GM12878 (cell line): ENCODE measurements at regions not wholly inside any gene's neighbourhood (a gene's known extent, or its start where the extent isn't known, plus 50 kb on each side); places are given as distances from the start of the nearest gene placed in this dataset.

Source experiments
- ATAC-seq: fragments of 200-7000 bp; cut with Tn5 transposase; 3 replicates; pipeline ENCODE4 v1.9.1; 2020; ENCODE audit warnings: mild to moderate bottlenecking, moderate library complexity
- BruUV-seq: library from RNA; stranded (reverse); fragments of 400-500 nt; replicated peaks from 2 replicates; lab custom pipeline; 2021; lab: Mats Ljungman, UMichigan
- CTCF ChIA-PET: fragments of 300-600 bp; sonication (Branson Sonifier 250); formaldehyde crosslinking; extraction: SDS; loops from one replicate; lab custom pipeline; 2021; ENCODE audit warnings: inconsistent platforms; lab: Yijun Ruan, JAX
- POLR2A ChIA-PET: fragments of 350-600 bp; formaldehyde crosslinking; extraction: SDS; loops from one replicate; lab custom pipeline; 2021; ENCODE audit warnings: inconsistent platforms; lab: Charles Lee
- RAD21 ChIA-PET: fragments of 300-600 bp; sonication (Branson Sonifier 250); formaldehyde crosslinking; loops from one replicate; lab custom pipeline; 2023; ENCODE audit warnings: antibody characterized with exemption; ENCODE audit not compliant: unreplicated experiment; lab: Charles Lee
- SMC1A ChIA-PET: fragments of 300-600 bp; sonication (Branson Sonifier 250); formaldehyde crosslinking; loops from one replicate; lab custom pipeline; 2023; ENCODE audit not compliant: unreplicated experiment, uncharacterized antibody; lab: Charles Lee
- DNase-seq: peaks from one replicate; pipeline ENCODE4 v3.0.0-alpha.2; 2011; ENCODE audit warnings: low read depth, low spot score
- FAIRE-seq: peaks from 3 replicates; lab custom pipeline; 2011; peaks lifted over from hg19 to GRCh38; lab: Jason Lieb, UNC
- H2AFZ ChIP-seq: 2 replicates; pipeline ENCODE4 v1.6.0; 2011; ENCODE audit warnings: low read depth, low read length, control low read depth; ENCODE audit not compliant: control insufficient read depth
- H3K27ac ChIP-seq: 2 replicates; pipeline ENCODE4 v1.5.1; 2011; ENCODE audit warnings: control low read depth; ENCODE audit not compliant: control insufficient read depth, insufficient read depth
- H3K27me3 ChIP-seq, 2 experiments: replicated peaks in 1 of 2; 2 replicates each; pipeline versions ENCODE4 v1.6.0 to v1.6.1; 2011; ENCODE audit warnings: low read length in 1 of 2; ENCODE audit not compliant: control insufficient read depth in 2 of 2, insufficient read depth in 2 of 2
- H3K36me3 ChIP-seq, 2 experiments: 2 replicates each; pipeline ENCODE4 v1.5.1; 2011; ENCODE audit warnings: low read length in 1 of 2; ENCODE audit not compliant: control insufficient read depth in 2 of 2, insufficient read depth in 2 of 2
- H3K4me1 ChIP-seq: 2 replicates; pipeline ENCODE4 v1.6.1; 2011; ENCODE audit warnings: mild to moderate bottlenecking, low read length, moderate library complexity, mixed read lengths; ENCODE audit not compliant: control insufficient read depth, insufficient read depth
- H3K4me2 ChIP-seq: 2 replicates; pipeline ENCODE4 v1.6.0; 2011; ENCODE audit warnings: control low read depth; ENCODE audit not compliant: control insufficient read depth, insufficient read depth
- H3K4me3 ChIP-seq: fragments of 200-600 bp; sonication (generic); 2 replicates; pipeline ENCODE4 v1.5.1; 2016
- H3K79me2 ChIP-seq: 2 replicates; pipeline ENCODE4 v1.6.0; 2011; ENCODE audit warnings: low read length; ENCODE audit not compliant: control insufficient read depth, insufficient read depth
- H3K9ac ChIP-seq: 2 replicates; pipeline ENCODE4 v1.8.0; 2011; ENCODE audit warnings: low read length, control low read depth, mixed read lengths; ENCODE audit not compliant: control insufficient read depth, insufficient read depth
- H3K9me3 ChIP-seq: replicated peaks from 3 replicates; pipeline ENCODE4 v1.5.1; 2011; ENCODE audit warnings: mild to moderate bottlenecking, low read length; ENCODE audit not compliant: control insufficient read depth, insufficient read depth
- H4K20me1 ChIP-seq: 2 replicates; pipeline ENCODE4 v1.6.0; 2011; ENCODE audit not compliant: control insufficient read depth, insufficient read depth
- CBX5 ChIP-seq: sonication (generic); IDR thresholded peaks from 2 replicates; pipeline ENCODE4 v1.6.1; 2016; ENCODE audit warnings: low read depth, moderate library complexity, mild to moderate bottlenecking, inconsistent platforms
- CREM ChIP-seq: IDR thresholded peaks from 2 replicates; pipeline ENCODE4 v1.6.1; 2014; ENCODE audit warnings: antibody characterized with exemption, low read depth
- EED ChIP-seq: sonication (generic); IDR thresholded peaks from 2 replicates; pipeline ENCODE4 v1.6.1; 2016; ENCODE audit warnings: antibody characterized with exemption, low read depth
- GABPA ChIP-seq: IDR thresholded peaks from 2 replicates; pipeline ENCODE4 v1.6.1; 2014; ENCODE audit warnings: antibody characterized with exemption, low read depth, mild to moderate bottlenecking, inconsistent platforms
- HCFC1 ChIP-seq: fragments of 150-350 bp; IDR thresholded peaks from 2 replicates; pipeline ENCODE4 v1.6.1; 2014; ENCODE audit warnings: low read length
- IKZF2 ChIP-seq, 2 experiments: fragments of 450-650 bp; IDR thresholded peaks; 2 replicates each; pipeline ENCODE4 v1.6.1; 2017; ENCODE audit warnings: mild to moderate bottlenecking in 2 of 2, moderate library complexity in 2 of 2
- LARP7 ChIP-seq: fragments of 450-650 bp; IDR thresholded peaks from 2 replicates; pipeline ENCODE4 v1.6.1; 2017; ENCODE audit warnings: mild to moderate bottlenecking
- NFXL1 ChIP-seq: fragments of 450-650 bp; IDR thresholded peaks from 2 replicates; pipeline ENCODE4 v1.6.1; 2017; ENCODE audit warnings: antibody characterized with exemption, mild to moderate bottlenecking, borderline replicate concordance
- NR2F1 ChIP-seq: fragments of 450-650 bp; conservative IDR thresholded peaks from 2 replicates; pipeline ENCODE4 v1.6.1; 2017; ENCODE audit warnings: mild to moderate bottlenecking
- RBBP5 ChIP-seq: fragments of 200-600 bp; sonication (generic); conservative IDR thresholded peaks from 2 replicates; pipeline ENCODE4 v1.6.1; 2016
- RELA ChIP-seq: fragments of 450-650 bp; IDR thresholded peaks from 2 replicates; pipeline ENCODE4 v1.8.0; 2014; ENCODE audit warnings: borderline replicate concordance; ENCODE audit not compliant: partially characterized antibody
- SMAD1 ChIP-seq: fragments of 450-650 bp; IDR thresholded peaks from 2 replicates; pipeline ENCODE4 v1.6.1; 2018; ENCODE audit warnings: mild to moderate bottlenecking, low read depth; ENCODE audit not compliant: partially characterized antibody
- SPI1 ChIP-seq: IDR thresholded peaks from 2 replicates; pipeline ENCODE4 v1.6.1; 2011; ENCODE audit warnings: low read depth, mild to moderate bottlenecking, low read length, moderate library complexity, borderline replicate concordance; ENCODE audit not compliant: insufficient read depth
- STAT1 ChIP-seq: fragments of 450-650 bp; conservative IDR thresholded peaks from 2 replicates; pipeline ENCODE4 v1.6.1; 2014; ENCODE audit warnings: antibody characterized with exemption, mild to moderate bottlenecking
- SUPT20H ChIP-seq: IDR thresholded peaks from 2 replicates; pipeline ENCODE4 v1.6.1; 2011; ENCODE audit warnings: low read depth, mild to moderate bottlenecking, low read length, moderate library complexity, borderline replicate concordance; ENCODE audit not compliant: control insufficient read depth
- TAF1 ChIP-seq: IDR thresholded peaks from 2 replicates; pipeline ENCODE4 v1.6.1; 2011; ENCODE audit warnings: mild to moderate bottlenecking, low read depth, low read length, borderline replicate concordance
- YY1 ChIP-seq: IDR thresholded peaks from 2 replicates; pipeline ENCODE4 v1.6.1; 2011; ENCODE audit warnings: low read depth, mild to moderate bottlenecking, low read length
- ZNF384 ChIP-seq: IDR thresholded peaks from 2 replicates; pipeline ENCODE4 v1.6.1; 2012; ENCODE audit warnings: low read depth, mild to moderate bottlenecking, low read length, improper control_type of control experiment, borderline replicate concordance
- WGBS: methylation state at CpG from one replicate; pipeline ENCODE4 v1.1.6; 2016; ENCODE audit warnings: low lambda C conversion rate; ENCODE audit not compliant: insufficient replicate concordance, insufficient coverage; ENCODE audit errors: missing lambda C conversion rate; 5-methylcytosine and 5-hydroxymethylcytosine counted together
- in situ Hi-C: fragments of 300-500 bp; cut with MboI; formaldehyde crosslinking; loops from 9 replicates; pipeline ENCODE4 v1.14.3; 2018; ENCODE audit warnings: mixed read lengths
- intact Hi-C: fragments of 100-400 bp; cut with micrococcal nuclease; formaldehyde crosslinking; loops from one replicate; pipeline ENCODE4 v1.14.2; 2022; ENCODE audit not compliant: unreplicated experiment
- TF ChIP-seq, protein P1 (sequence below), 3 experiments: IDR thresholded peaks in 2 of 3; conservative IDR thresholded peaks in 1 of 3; 2 replicates each; pipeline ENCODE4 v1.5.1; 2011; ENCODE audit warnings: low read depth in 3 of 3, low read length in 3 of 3, mild to moderate bottlenecking in 3 of 3, control low read depth in 2 of 3, moderate library complexity in 2 of 3, inconsistent platforms in 1 of 3, mixed read lengths in 1 of 3; ENCODE audit not compliant: control insufficient read depth in 2 of 3, insufficient read depth in 1 of 3; ENCODE audit errors: extremely low read depth in 1 of 3
- TF ChIP-seq, protein P2 (sequence below): fragments of 450-650 bp; formaldehyde crosslinking; IDR thresholded peaks from 2 replicates; pipeline ENCODE4 v1.4.0; 2020; ENCODE audit warnings: mild to moderate bottlenecking, moderate library complexity

DNA sequence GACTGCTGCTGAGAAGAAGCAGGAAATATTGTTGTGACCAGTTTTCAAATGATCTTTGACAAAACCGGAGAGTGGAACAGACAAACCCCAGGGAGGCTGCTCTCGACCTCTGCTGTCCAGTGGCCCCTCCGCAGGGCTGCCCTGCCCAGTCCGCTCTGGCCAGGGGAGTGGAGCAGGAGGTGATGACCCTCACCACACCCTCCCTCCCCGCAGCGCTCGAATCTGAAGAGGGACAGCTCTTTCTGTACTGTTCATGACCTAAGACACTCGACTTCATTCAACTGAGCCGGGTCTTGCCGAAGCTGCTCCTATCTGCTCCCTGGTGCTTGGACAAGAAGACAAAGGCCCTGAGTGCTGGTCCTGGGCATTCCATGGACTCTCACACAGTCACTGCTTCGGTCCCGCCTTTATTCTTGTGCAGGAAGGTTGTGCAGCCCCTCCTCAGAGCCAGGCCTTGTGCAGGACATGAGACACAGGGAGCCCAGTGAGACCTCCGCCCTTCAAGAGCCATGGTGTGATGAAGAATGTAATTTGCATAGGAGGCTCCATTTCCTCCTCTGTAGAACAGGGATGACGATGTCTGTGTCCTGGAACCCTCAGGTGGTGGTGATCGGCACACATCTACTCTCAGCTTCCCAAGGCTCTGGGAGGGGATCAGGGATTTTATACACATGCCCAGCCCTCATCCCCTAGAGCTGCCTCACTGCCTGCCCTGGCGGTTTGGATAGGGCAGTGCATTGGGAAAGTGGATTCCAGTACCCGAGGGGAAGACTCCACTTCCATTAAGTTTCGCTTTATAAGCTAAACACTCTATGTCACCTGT is 97.1 kb upstream of the PRR20G start:
- intact Hi-C loops = no loop called here
- no peak for TF ChIP-seq NR2F1
- no peak for TF ChIP-seq NFXL1
- TF ChIP-seq LARP7 = no peak
- no peak for TF ChIP-seq SMAD1
- no peak for TF ChIP-seq GABPA
- TF ChIP-seq CREM = no peak
- TF ChIP-seq SPI1 = no peak
- TF ChIP-seq CBX5 = no peak
- TF ChIP-seq HCFC1 = no peak
- no peak for TF ChIP-seq SUPT20H
- TF ChIP-seq, protein P1, sequence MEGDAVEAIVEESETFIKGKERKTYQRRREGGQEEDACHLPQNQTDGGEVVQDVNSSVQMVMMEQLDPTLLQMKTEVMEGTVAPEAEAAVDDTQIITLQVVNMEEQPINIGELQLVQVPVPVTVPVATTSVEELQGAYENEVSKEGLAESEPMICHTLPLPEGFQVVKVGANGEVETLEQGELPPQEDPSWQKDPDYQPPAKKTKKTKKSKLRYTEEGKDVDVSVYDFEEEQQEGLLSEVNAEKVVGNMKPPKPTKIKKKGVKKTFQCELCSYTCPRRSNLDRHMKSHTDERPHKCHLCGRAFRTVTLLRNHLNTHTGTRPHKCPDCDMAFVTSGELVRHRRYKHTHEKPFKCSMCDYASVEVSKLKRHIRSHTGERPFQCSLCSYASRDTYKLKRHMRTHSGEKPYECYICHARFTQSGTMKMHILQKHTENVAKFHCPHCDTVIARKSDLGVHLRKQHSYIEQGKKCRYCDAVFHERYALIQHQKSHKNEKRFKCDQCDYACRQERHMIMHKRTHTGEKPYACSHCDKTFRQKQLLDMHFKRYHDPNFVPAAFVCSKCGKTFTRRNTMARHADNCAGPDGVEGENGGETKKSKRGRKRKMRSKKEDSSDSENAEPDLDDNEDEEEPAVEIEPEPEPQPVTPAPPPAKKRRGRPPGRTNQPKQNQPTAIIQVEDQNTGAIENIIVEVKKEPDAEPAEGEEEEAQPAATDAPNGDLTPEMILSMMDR (IDR thresholded peaks at IDR 0.05 in 2 of 3, conservative IDR thresholded peaks at IDR 0.05 in 1 of 3; ENCODE audit: control insufficient read depth in 2 of 3, extremely low read depth in 1 of 3, insufficient read depth in 1 of 3, low read depth in 3 of 3, low read length in 3 of 3) = no peak
- TF ChIP-seq RBBP5 = no peak
- TF ChIP-seq TAF1 = no peak
- TF ChIP-seq RELA = no peak
- no peak for TF ChIP-seq ZNF384
- no peak for TF ChIP-seq EED
- TF ChIP-seq YY1 = no peak
- TF ChIP-seq IKZF2 (IDR thresholded peaks at IDR 0.05) = no peak
- TF ChIP-seq STAT1 = no peak
- TF ChIP-seq, protein P2, sequence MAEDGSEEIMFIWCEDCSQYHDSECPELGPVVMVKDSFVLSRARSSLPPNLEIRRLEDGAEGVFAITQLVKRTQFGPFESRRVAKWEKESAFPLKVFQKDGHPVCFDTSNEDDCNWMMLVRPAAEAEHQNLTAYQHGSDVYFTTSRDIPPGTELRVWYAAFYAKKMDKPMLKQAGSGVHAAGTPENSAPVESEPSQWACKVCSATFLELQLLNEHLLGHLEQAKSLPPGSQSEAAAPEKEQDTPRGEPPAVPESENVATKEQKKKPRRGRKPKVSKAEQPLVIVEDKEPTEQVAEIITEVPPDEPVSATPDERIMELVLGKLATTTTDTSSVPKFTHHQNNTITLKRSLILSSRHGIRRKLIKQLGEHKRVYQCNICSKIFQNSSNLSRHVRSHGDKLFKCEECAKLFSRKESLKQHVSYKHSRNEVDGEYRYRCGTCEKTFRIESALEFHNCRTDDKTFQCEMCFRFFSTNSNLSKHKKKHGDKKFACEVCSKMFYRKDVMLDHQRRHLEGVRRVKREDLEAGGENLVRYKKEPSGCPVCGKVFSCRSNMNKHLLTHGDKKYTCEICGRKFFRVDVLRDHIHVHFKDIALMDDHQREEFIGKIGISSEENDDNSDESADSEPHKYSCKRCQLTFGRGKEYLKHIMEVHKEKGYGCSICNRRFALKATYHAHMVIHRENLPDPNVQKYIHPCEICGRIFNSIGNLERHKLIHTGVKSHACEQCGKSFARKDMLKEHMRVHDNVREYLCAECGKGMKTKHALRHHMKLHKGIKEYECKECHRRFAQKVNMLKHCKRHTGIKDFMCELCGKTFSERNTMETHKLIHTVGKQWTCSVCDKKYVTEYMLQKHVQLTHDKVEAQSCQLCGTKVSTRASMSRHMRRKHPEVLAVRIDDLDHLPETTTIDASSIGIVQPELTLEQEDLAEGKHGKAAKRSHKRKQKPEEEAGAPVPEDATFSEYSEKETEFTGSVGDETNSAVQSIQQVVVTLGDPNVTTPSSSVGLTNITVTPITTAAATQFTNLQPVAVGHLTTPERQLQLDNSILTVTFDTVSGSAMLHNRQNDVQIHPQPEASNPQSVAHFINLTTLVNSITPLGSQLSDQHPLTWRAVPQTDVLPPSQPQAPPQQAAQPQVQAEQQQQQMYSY (CRISPR knock-in tag) = no peak
- in situ Hi-C loops = no loop called here
- no peak for FAIRE-seq
- ChIA-PET POLR2A (no interaction called here), SMC1A (no interaction called here), CTCF (no interaction called here), RAD21 (no interaction called here)
- Histone ChIP-seq H4K20me1 (no peaks in the 10 kb centered on the region), H3K27me3 (peaks cover 0 to 2% of the 10 kb centered on the region in 2 experiments; a peak in 1 of 4 replicates), H3K79me2 (no peaks in the 10 kb centered on the region), H3K9ac (no peak overlapping the region), H2AFZ (no peak overlapping the region), H3K4me2 (no peak overlapping the region), H3K36me3 (no peaks in the 10 kb centered on the region), H3K4me1 (no peaks in the 10 kb centered on the region), H3K4me3 (no peak overlapping the region), H3K9me3 (no peaks in the 10 kb centered on the region), H3K27ac (no peak overlapping the region)
- no peak for DNase-seq
- BruUV-seq = no TSS peak
- 55% methylated on average over 18 of the region's 18 CpGs for WGBS
- no peak for ATAC-seq
